Endometrium (tissue), 2 donors: ENCODE measurements at regions not wholly inside any gene's neighbourhood (a gene's known extent, or its start where the extent isn't known, plus 50 kb on each side); places are given as distances from the start of the nearest gene placed in this dataset.
A peak's percentile ranks its signal among the peaks of the same experiment; 100 is the strongest.
"Not testable (repeated sequence)": the region's sequence is repeated elsewhere in the genome, so short reads cannot be mapped to it uniquely, and the experiment has no call there.

Source experiments
- FAIRE-seq: peaks from 2 replicates; lab custom pipeline; 2012; peaks lifted over from hg19 to GRCh38; lab: Jason Lieb, UNC
- donor health status: control.
- donor health status: control.

DNA sequence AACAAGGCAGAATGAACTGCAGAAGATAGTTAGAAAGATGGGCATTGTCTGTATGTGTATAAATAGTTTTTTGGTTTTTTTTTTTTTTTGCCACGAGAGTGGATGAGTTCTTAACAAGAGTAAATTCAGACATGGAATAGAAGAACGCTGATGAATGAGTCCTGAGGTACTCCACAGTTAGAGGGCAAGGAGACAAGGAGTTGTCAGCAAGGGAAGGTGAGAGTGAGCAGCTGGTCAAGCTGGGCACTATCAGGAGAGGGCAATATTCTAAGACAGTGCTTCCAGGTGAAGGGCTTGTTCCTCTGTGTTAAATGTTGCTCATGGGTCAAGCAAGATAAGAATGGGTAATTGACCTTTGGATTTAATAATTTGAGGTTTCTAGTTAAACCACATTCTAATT, 138.6 kb upstream of the FAM78B start:
- FAIRE-seq: no peak

GRCh38 chr1:166307261-166308188, 140.7 kb upstream of the FAM78B start:
- FAIRE-seq: no peak

- not testable (repeated sequence) for FAIRE-seq
Measured at GRCh38 chr1:166316306-166316705, 149.5 kb upstream of the FAM78B start.

DNA sequence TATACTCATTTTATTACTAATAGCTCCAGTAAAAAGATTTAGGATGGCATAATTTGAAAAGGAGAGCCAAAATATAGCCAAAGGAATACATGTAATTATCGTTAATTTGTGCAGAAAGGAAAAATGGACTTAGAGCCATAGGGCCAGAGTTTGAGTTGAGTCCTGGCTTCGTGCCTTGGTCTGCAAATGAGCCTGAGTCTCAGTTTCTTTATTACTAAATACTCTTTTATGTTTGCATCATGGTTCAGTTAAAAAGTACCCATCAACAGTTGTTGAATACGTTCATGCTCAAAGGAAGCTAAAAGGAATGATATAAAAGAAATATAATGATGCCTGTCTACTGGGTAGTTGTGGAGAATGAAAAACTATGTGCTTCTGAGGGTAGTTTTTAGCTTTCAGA, 155.7 kb upstream of the FAM78B start:
- no peak for FAIRE-seq

GRCh38 chr1:166327886-166328285, 161.1 kb upstream of the FAM78B start:
- no peak for FAIRE-seq

- no peak for FAIRE-seq
Measured at GRCh38 chr1:166328956-166329355, 162.2 kb upstream of the FAM78B start.

GRCh38 chr1:166330096-166330495, 163.3 kb upstream of the FAM78B start:
- no peak for FAIRE-seq

GRCh38 chr1:166338105-166338504, 171.3 kb upstream of the FAM78B start:
- no peak for FAIRE-seq

GRCh38 chr1:166340709-166341108, 173.9 kb upstream of the FAM78B start:
- FAIRE-seq: no peak

DNA sequence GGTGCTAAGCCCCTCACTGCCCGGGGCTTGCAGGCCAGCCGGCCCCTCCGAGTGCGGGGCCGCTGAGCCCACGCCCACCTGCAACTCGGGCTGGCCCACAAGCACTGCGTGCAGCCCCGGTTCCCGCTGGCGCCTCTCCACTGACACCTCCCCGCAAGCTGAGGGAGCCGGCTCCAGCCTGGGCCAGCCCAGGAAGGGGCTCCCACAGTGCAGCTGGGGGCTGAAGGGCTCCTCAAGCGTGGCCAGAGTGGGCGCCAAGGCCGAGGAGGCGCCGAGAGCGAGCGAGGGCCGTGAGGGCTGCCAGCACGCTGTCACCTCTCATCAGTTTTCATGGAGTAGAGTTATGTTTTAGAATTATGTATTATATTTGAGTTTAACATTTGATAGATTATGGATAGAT, 176.5 kb upstream of the FAM78B start:
- FAIRE-seq: no peak

- no peak for FAIRE-seq
Measured at GRCh38 chr1:166350490-166350889, 183.7 kb upstream of the FAM78B start.

GRCh38 chr1:166351676-166352075, 184.9 kb upstream of the FAM78B start:
- no peak for FAIRE-seq

DNA sequence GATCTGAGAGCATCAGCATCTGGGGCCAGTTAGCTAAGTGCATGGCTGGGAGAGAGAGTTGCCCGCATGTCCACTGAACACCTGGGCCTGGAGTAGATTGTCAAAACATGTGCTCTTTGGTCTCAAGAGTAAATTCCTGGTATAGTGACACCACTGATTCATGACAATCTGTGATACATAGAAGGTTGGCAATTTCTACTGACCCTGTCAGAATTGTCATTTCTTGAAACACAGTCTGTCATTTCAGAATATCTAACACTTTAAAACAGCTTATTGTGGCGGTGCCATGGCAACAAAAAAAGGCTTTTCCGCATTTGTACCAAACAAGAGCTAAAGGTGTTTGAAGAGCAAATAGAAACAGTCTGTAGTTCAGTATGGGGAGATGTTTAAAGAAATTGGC, 186.4 kb upstream of the FAM78B start:
- FAIRE-seq: no peak

DNA sequence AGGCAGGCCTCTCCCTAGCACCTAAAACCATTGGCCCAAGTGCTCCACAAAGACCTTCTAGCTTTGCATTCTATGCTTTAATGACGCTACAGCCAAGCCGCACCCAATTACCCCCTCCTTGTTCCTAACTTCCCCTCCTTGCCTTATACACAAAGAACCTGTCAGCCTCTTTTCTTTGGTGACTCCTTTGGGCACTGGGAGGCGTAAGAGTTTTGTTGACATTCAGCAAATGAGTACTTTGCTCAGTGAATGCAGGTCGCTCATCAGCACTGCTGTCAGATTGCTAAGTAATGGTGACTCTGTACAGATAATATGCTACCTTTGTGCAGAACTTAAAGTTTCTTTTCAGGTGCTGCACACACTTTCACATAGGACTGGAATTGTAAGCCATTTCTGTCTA, 187.6 kb upstream of the FAM78B start:
- FAIRE-seq: no peak

- no peak for FAIRE-seq
Measured at GRCh38 chr1:166365081-166365480, 198.3 kb upstream of the FAM78B start.

GRCh38 chr1:166368030-166368429, 201.2 kb upstream of the FAM78B start:
- no peak for FAIRE-seq

GRCh38 chr1:166377896-166378295, 211.1 kb upstream of the FAM78B start:
- no peak for FAIRE-seq

GRCh38 chr1:166378805-166379204, 212.0 kb upstream of the FAM78B start:
- FAIRE-seq: peak; percentile 97

- no peak for FAIRE-seq
Measured at GRCh38 chr1:166379447-166379846, 212.6 kb upstream of the FAM78B start.

- FAIRE-seq: no peak
Measured at GRCh38 chr1:166383137-166383536, 216.3 kb upstream of the FAM78B start.

GRCh38 chr1:166383635-166384346, 217.0 kb upstream of the FAM78B start:
- no peak for FAIRE-seq

- no peak for FAIRE-seq
Measured at GRCh38 chr1:166384948-166385347, 218.1 kb upstream of the FAM78B start.

- FAIRE-seq: no peak
Measured at GRCh38 chr1:166390366-166391033, 223.7 kb upstream of the FAM78B start.
